ENCODE measurements at regions not wholly inside any gene's neighbourhood (a gene's known extent, or its start where the extent isn't known, plus 50 kb on each side); places are given as distances from the start of the nearest gene placed in this dataset.

DNA sequence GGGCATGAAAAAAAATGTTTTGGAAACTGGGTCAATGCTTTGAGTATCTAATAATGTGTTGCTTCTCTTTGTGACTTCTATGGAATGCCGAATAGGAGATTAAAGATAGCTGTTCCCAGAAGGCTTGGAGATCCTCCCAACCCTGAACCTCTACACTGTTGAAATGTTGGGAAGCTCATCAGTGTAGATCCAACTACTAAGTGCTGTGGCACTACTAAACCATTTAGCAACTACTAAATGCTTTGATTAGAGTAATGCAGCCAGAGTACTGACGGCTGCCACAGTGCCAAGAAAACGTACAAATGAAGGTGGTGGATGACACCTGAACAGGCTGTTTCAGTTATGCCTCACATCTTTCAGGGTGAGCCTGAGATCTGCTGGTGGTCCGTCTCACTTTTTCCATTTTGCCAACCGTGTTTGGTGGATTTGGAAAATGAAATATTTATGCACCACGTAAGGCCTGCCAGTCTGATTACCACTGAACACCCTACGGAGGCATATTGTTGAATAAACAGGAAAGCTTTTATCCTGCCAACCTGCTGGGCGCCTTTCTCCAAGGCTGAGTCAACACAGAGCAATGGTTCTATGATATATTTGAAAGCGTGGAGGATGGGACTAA is 938.0 kb upstream of the FLRT2 start:
- no peak for DNase-seq (ENCODE audit: low spot score)
- in situ Hi-C loops (cut with MboI; ENCODE audit: low sequenced_read_pairs, unreplicated experiment), result no loop called here
- TF ChIP-seq, protein P1, sequence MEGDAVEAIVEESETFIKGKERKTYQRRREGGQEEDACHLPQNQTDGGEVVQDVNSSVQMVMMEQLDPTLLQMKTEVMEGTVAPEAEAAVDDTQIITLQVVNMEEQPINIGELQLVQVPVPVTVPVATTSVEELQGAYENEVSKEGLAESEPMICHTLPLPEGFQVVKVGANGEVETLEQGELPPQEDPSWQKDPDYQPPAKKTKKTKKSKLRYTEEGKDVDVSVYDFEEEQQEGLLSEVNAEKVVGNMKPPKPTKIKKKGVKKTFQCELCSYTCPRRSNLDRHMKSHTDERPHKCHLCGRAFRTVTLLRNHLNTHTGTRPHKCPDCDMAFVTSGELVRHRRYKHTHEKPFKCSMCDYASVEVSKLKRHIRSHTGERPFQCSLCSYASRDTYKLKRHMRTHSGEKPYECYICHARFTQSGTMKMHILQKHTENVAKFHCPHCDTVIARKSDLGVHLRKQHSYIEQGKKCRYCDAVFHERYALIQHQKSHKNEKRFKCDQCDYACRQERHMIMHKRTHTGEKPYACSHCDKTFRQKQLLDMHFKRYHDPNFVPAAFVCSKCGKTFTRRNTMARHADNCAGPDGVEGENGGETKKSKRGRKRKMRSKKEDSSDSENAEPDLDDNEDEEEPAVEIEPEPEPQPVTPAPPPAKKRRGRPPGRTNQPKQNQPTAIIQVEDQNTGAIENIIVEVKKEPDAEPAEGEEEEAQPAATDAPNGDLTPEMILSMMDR (IDR thresholded peaks at IDR 0.05; ENCODE audit: borderline replicate concordance, control extremely low read depth, extremely low read depth, insufficient read depth, missing control alignments), result no peak

DNA sequence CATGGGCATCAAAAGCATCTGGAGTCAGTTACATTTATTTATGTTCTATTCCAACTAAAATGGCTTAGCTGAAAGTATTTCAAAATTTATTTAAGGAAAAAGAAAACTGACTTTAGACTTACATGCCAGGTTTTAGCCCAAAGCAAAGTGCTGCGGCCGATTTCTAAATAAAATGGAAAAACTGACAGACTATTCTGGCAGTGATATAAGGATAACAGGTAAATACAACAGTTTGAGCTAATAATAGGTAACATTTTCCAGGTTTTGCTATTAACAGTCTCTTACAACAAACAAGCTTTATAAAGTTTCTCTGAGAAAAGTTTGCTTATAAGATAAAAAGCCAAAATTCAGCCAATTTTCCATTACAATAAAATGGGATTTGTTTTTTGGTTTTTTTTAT is 937.2 kb upstream of the FLRT2 start:
- TF ChIP-seq, protein P1 (IDR thresholded peaks at IDR 0.05; ENCODE audit: borderline replicate concordance, control extremely low read depth, extremely low read depth, insufficient read depth, missing control alignments), result no peak
- in situ Hi-C loops (cut with MboI; ENCODE audit: low sequenced_read_pairs, unreplicated experiment), result no loop called here
- DNase-seq (ENCODE audit: low spot score), result no peak

DNA sequence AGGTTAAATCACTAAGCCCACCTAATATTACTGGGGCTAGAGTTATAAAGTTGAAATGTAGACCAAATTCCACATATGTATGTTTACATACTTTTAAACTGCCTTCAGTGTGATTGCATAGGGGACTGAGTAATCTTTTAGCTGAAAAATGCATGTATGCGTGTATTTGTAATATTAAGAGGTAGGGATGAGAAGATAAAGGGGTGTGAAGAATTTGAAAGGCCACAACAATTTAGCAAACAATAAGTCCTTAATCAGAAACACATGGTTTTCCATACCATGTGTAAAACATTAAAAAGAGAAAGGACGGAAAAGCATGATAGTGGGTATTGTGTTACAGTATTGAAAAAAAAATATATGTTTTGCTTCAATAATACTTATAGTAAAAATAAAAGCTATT is 919.9 kb upstream of the FLRT2 start:
- in situ Hi-C loops (cut with MboI; ENCODE audit: low sequenced_read_pairs, unreplicated experiment), result no loop called here
- TF ChIP-seq, protein P1 (IDR thresholded peaks at IDR 0.05; ENCODE audit: borderline replicate concordance, control extremely low read depth, extremely low read depth, insufficient read depth, missing control alignments), result no peak
- no peak for DNase-seq (ENCODE audit: low spot score)

DNA sequence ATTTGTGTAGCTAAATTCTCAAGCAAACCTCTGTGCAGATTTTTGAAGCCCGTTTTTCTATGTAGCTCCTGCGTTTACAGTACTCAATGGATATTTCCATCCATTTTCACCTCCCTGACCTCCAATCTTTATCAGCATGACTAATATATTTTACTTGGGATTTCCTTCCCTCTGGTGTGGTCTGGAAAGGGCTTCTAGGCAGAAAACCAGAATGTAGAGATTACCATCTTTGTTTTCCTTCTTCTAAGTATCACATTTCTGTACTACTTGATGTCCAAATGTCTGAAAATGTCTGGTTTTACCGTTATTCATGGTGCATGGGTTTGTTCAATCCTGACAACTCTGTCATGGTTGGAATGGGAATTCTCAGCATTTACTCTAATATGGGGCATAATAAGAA is 907.6 kb upstream of the FLRT2 start:
- TF ChIP-seq, protein P1 (IDR thresholded peaks at IDR 0.05; ENCODE audit: borderline replicate concordance, control extremely low read depth, extremely low read depth, insufficient read depth, missing control alignments), result no peak
- in situ Hi-C loops (cut with MboI; ENCODE audit: low sequenced_read_pairs, unreplicated experiment), result no loop called here
- no peak for DNase-seq (ENCODE audit: low spot score)

DNA sequence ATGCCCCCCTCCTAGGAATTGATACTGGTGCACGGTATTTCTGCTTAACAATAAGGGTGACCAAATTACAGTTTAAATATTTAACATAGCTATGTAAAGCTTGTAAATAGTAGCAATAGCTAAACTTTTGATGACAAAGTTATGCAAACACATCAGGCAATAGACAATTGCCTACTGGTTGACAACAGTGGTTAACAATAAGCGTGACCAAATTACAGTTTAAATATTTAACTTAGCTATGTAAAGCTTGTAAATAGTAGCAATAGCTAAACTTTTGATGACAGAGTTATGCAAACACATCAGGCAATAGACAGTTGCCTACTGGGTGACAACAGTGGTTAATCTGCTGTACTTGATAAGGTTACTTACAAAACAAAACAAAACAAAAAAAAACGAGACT is 886.5 kb upstream of the FLRT2 start:
- in situ Hi-C loops (cut with MboI; ENCODE audit: low sequenced_read_pairs, unreplicated experiment), result no loop called here
- no peak for DNase-seq (ENCODE audit: low spot score)
- TF ChIP-seq, protein P1 (IDR thresholded peaks at IDR 0.05; ENCODE audit: borderline replicate concordance, control extremely low read depth, extremely low read depth, insufficient read depth, missing control alignments), result no peak

DNA sequence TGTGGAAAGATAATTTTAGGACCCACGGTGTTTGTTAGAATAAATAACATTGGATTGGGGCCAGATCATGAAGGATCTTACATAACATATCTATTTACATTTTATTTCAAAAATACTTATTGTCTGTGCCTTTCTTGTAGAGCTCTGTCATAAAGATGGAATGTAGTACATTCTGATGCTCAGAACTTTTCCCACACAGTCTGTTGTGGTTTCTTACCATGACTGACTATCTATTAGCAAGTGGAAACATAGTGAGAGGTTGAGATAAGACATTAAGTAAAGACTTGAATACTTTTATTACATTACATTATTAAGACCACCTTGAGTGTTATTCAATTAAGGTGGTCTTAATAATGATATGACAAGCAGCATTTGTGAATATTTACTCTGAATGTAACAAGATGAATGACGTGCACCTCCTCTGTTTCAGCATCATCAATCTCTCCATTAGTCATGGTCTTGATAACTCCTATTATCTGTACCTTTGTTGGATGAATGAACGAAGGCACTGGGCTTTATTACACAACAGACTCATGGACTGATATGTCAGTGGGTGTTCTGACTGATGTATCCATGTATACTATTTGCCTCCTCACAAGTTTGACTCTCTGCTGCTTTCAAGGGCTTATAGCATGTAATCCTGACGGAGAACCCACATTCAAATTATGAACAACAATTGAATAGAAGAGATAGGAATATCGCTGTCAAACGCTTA is 883.0 kb upstream of the FLRT2 start:
- in situ Hi-C loops (cut with MboI; ENCODE audit: low sequenced_read_pairs, unreplicated experiment), result no loop called here
- no peak for DNase-seq (ENCODE audit: low spot score)
- TF ChIP-seq, protein P1 (IDR thresholded peaks at IDR 0.05; ENCODE audit: borderline replicate concordance, control extremely low read depth, extremely low read depth, insufficient read depth, missing control alignments), result no peak

All from GM13976 (cell line).